Mesothelial cell of epicardium (in vitro differentiated cells): ENCODE measurements at regions not wholly inside any gene's neighbourhood (a gene's known extent, or its start where the extent isn't known, plus 50 kb on each side); places are given as distances from the start of the nearest gene placed in this dataset.
A peak's percentile ranks its signal among the peaks of the same experiment; 100 is the strongest.

Experiments used
- DNase-seq, 2 experiments: peaks; one replicate each; pipeline ENCODE4 v3.0.0; 2021; ENCODE audit warnings: low spot score in 2 of 2; ENCODE audit not compliant: unreplicated experiment in 2 of 2
- H3K27ac Mint-ChIP-seq: 2 replicates; pipeline ENCODE4 v1.8.0; 2021; ENCODE audit warnings: mixed read lengths
- H3K27me3 Mint-ChIP-seq: 2 replicates; pipeline ENCODE4 v1.8.0; 2021; ENCODE audit warnings: low read depth, mixed read lengths
- H3K36me3 Mint-ChIP-seq: 2 replicates; pipeline ENCODE4 v1.8.0; 2021; ENCODE audit warnings: mixed read lengths
- H3K4me1 Mint-ChIP-seq: 2 replicates; pipeline ENCODE4 v1.8.0; 2021; ENCODE audit warnings: mixed read lengths
- H3K4me3 Mint-ChIP-seq: 2 replicates; pipeline ENCODE4 v1.8.0; 2021; ENCODE audit warnings: mild to moderate bottlenecking, moderate library complexity, mixed read lengths
- H3K9me3 Mint-ChIP-seq: 2 replicates; pipeline ENCODE4 v1.8.0; 2021; ENCODE audit warnings: mixed read lengths
- TF ChIP-seq, protein P1 (sequence below): fragments of 200-600 bp; sonication (generic); IDR thresholded peaks from one replicate; pipeline ENCODE4 v1.5.0; 2021; ENCODE audit warnings: antibody characterized with exemption; ENCODE audit not compliant: unreplicated experiment

DNA sequence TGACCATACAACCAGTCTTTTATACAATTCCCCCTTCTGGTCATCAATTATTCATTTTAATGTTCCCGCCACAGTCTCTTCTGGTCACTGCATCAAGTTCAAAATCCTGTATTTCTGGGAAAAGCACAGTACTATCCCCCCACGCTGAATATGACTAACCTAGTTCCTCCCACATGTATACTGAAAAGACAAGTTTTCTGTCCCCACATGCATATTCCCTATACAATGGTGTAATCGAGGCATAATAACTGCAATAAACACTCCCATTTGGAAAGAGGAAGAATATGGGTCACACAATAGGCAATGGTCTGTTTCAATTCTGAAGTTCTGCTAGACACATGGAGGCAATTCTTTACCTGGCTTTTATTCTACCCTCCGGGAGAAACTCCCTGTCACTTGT is 344.9 kb downstream of the EFNA5 start:
- H3K36me3 Mint-ChIP-seq = no peaks in the 10 kb centered on the region
- no peak overlapping the region for H3K4me3 Mint-ChIP-seq
- DNase-seq = no peak
- no peaks in the 10 kb centered on the region for H3K27me3 Mint-ChIP-seq
- TF ChIP-seq, protein P1, sequence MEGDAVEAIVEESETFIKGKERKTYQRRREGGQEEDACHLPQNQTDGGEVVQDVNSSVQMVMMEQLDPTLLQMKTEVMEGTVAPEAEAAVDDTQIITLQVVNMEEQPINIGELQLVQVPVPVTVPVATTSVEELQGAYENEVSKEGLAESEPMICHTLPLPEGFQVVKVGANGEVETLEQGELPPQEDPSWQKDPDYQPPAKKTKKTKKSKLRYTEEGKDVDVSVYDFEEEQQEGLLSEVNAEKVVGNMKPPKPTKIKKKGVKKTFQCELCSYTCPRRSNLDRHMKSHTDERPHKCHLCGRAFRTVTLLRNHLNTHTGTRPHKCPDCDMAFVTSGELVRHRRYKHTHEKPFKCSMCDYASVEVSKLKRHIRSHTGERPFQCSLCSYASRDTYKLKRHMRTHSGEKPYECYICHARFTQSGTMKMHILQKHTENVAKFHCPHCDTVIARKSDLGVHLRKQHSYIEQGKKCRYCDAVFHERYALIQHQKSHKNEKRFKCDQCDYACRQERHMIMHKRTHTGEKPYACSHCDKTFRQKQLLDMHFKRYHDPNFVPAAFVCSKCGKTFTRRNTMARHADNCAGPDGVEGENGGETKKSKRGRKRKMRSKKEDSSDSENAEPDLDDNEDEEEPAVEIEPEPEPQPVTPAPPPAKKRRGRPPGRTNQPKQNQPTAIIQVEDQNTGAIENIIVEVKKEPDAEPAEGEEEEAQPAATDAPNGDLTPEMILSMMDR = no peak
- H3K27ac Mint-ChIP-seq = no peak overlapping the region
- peaks cover 5% of the 10 kb centered on the region for H3K9me3 Mint-ChIP-seq
- peaks cover 8% of the 10 kb centered on the region for H3K4me1 Mint-ChIP-seq

DNA sequence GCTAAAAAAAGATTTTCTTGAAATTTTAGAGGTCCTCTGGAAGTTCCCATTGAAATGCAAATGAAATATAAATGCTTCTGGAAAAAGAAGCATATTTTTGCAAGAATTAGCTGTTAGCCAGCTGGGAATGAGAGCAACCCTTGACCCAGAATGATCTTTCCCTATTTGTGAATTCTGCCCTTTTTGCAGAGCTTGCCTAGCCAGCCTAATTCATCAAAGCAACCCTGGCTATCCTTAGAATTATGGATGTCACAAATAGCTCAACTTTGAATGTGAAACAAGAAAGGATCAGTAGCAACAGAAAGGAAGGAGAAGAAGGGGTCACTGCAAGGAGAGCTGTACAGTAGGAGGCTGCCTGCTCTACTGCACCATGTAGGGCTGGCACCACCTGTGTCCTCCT is 345.9 kb downstream of the EFNA5 start:
- TF ChIP-seq, protein P1 = no peak
- Mint-ChIP-seq H3K9me3 (no peaks in the 10 kb centered on the region), H3K4me1 (peaks cover 7% of the 10 kb centered on the region), H3K36me3 (no peaks in the 10 kb centered on the region), H3K27ac (no peak overlapping the region), H3K4me3 (no peak overlapping the region), H3K27me3 (no peaks in the 10 kb centered on the region)
- DNase-seq = no peak

DNA sequence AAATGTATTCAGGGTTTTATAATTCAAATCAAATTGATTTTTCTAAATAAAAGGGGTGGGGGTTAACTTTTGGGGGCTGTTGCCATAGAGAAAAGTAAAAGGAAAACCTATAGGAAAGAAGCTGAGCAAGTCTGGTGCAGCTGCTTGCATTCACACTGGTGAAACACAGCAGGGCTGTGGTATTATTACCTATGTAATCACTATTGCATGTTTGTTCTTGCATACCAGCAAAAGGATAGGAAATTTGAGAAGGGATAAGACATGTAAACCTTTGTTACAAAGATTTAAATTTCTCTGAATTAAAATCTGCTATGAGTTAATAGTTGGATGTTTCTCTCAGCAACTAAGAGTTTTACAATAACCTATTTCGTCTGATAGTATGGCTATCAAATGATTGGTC is 346.7 kb downstream of the EFNA5 start:
- no peak for DNase-seq
- TF ChIP-seq, protein P1 = no peak
- Mint-ChIP-seq H3K27ac (no peak overlapping the region), H3K9me3 (no peaks in the 10 kb centered on the region), H3K4me3 (no peak overlapping the region), H3K27me3 (no peaks in the 10 kb centered on the region), H3K36me3 (no peaks in the 10 kb centered on the region), H3K4me1 (peaks cover 6% of the 10 kb centered on the region)

DNA sequence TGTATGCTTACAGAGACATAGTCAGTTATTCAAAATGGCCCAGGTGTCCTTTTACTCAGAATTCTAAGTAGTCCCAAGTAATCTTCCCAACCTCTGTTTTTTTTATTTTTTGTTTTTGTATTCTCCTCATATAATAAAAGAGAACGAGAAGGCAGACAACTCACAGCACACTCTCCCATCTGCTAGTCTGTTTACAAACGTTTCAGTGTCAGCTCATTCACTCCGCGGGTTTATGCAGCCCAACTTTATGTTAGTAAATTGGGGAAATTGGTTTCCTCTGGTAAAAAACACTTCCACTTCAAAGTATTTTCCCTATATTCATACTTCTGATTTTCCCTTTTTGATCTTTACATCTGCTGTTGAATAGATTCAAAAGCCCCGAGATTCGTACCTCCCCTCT is 347.2 kb downstream of the EFNA5 start:
- H3K36me3 Mint-ChIP-seq = no peaks in the 10 kb centered on the region
- no peak for DNase-seq
- no peak overlapping the region for H3K27ac Mint-ChIP-seq
- no peak overlapping the region for H3K4me3 Mint-ChIP-seq
- no peaks in the 10 kb centered on the region for H3K9me3 Mint-ChIP-seq
- TF ChIP-seq, protein P1 = no peak
- H3K27me3 Mint-ChIP-seq = no peaks in the 10 kb centered on the region
- H3K4me1 Mint-ChIP-seq = peaks cover 6% of the 10 kb centered on the region

DNA sequence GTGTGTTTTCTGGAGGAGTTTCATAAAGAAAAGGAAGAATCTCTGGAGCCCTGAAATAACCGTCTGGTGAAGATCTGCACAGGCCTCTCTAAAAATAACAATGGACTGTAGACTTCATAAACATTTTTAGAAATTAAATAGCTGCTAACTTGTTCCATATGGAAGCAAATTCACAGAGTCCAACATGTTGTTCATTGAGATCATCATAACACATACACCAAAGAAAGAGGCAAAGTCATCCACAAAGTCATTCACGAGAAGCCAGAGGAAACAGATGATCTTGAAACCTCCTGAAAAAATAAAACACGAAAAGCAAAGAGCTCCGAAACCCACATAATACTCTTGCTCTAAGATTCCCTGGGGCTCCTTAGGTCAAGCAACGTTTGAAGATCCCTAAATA is 347.8 kb downstream of the EFNA5 start:
- Mint-ChIP-seq H3K4me3 (no peak overlapping the region), H3K27ac (peak overlapping the region; percentile 7), H3K27me3 (no peaks in the 10 kb centered on the region), H3K9me3 (no peaks in the 10 kb centered on the region), H3K4me1 (peaks cover 6% of the 10 kb centered on the region), H3K36me3 (no peaks in the 10 kb centered on the region)
- DNase-seq = no peak
- TF ChIP-seq, protein P1 = no peak

DNA sequence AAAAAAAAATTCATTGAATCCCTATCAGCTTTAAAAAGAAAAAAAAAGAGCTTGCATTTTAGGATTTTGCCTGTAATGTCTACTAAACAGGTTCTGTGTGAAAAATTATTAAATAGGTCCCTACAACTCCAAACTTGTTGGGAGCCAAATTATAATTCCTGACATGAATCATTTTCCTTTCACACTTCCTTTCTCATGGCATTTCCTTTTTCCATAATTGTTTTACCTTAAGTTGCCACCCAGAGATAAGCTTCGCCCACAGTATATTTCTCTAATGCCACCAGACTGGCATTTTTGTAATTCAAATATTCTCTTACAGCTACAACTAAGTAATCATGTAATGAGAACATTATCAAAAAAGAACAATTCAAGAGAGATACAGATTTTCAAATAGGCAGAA is 348.8 kb downstream of the EFNA5 start:
- Mint-ChIP-seq H3K4me3 (no peak overlapping the region), H3K27me3 (no peaks in the 10 kb centered on the region), H3K9me3 (no peaks in the 10 kb centered on the region), H3K27ac (no peak overlapping the region), H3K36me3 (no peaks in the 10 kb centered on the region), H3K4me1 (peaks cover 6% of the 10 kb centered on the region)
- TF ChIP-seq, protein P1 = no peak
- DNase-seq = no peak
